NCI-H2171 treated with DMSO at 0.1 percent for 48 hours (cell line): ENCODE measurements at regions not wholly inside any gene's neighbourhood (a gene's known extent, or its start where the extent isn't known, plus 50 kb on each side); places are given as distances from the start of the nearest gene placed in this dataset.
"Not testable (repeated sequence)": the region's sequence is repeated elsewhere in the genome, so short reads cannot be mapped to it uniquely, and the experiment has no call there.

ENCODE experiments used
- DNase-seq: peaks from one replicate; lab custom pipeline; 2025; lab: John Stamatoyannopoulos, UW

DNA sequence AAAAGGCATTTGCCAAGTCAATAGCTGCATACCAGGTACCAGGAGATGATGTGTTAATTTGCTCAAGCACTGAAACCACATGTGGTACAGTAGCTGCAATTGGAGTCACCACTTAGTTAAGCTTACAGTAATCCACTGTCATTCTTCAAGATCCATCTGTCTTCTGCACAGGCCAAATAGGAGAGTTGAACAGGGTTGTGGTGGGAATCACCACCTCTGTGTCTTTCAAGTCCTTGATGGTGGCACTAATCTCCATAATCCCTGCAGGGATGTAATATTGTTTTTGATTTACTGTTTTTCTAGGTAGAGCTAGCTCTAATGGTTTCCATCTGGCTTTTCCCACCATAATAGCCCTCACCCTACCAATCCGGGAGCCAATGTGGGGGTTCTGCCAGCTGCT, 91.9 kb downstream of the FCRL5 start:
- no peak for DNase-seq

DNA sequence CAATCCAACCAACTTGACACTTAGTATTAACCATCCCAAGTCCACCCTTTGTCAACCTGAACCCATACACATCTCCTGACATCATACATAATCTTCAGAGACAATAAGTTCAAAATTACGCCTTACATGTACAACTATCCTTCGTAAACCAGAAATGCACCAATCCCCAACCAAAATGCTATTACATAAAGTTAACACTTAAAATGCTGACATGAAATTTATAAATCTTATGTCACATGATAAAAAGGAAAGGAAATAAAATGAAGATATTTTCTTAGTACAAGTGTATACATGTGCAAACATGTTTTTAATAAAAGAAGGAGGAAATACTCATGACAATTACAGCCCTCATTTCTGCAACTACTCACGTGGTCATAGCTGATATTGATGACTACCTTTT, 95.0 kb downstream of the FCRL5 start:
- DNase-seq = no peak

DNA sequence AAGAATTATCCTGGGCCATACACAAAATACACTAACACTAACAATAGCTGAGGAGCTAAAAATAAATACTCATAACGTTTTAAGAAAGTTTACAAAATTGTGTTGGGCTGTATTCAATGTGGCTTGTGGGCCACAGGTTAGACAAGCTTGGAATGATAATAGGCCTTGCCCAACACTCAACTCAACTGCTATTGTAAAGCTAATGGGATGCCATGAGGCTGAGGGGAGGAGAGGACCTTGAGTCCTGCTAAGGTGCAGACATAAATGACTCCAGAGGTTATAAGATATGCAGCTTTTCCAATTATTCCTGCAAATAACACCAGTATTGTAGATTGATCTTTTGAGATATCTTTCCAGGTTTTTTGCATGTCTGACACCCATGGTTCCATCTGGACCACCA, 97.0 kb downstream of the FCRL5 start:
- no peak for DNase-seq

DNA sequence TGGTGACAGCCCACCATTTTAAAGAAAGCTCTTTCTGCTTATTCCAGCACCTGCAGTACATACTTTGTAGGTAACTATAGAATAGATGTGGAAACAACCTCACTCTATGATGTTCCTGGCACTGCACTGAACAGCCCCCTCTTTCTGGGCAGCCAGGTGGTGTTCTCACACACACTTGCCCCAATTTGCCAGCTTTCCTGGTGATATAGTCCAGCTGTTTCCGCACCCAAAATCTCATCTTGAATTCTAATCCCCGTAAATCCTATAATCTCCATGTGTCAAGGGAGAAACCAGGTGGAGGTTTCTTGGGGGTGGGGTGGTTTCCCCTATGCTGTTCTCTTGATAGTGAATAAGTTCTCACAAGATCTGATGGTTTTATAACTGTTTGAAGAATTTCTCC, 102.2 kb downstream of the FCRL5 start:
- DNase-seq = no peak

DNA sequence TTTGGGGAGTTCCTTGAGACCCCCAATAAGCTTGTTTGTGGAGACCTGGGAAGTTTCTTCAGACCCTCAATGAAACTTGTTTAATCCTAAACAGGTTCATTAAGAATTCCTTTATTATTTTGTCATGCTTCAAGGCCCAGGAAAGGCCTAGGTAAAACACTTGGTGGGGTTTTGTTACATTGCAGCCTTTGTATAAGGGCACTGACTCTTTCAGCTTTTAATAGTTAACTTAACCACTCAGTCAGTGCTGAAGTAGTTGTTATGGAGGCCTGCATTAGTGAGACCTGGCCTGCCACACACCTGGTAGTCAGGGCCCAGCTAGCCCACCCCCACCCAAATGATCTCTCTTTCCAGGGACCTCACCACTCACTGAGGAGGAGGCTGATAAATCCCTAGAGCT, 103.7 kb downstream of the FCRL5 start:
- no peak for DNase-seq

DNA sequence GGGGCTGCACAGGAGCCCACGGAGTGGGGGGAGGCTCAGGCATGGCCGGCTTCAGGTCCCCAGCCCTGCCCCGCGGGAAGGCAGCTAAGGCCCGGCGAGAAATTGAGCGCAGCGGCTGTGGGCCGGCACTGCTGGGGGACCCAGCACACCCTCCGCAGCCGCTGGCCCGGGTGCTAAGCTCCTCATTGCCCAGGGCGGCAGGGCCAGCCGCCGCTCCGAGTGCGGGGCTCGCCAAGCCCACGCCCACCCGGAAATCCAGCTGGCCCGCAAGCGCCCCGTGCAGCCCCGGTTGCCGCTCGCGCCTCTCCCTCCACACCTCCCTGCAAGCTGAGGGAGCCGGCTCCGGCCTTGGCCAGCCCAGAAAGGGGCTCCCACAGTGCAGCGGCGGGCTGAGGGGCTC, 106.0 kb downstream of the FCRL5 start:
- DNase-seq = not testable (repeated sequence)

DNA sequence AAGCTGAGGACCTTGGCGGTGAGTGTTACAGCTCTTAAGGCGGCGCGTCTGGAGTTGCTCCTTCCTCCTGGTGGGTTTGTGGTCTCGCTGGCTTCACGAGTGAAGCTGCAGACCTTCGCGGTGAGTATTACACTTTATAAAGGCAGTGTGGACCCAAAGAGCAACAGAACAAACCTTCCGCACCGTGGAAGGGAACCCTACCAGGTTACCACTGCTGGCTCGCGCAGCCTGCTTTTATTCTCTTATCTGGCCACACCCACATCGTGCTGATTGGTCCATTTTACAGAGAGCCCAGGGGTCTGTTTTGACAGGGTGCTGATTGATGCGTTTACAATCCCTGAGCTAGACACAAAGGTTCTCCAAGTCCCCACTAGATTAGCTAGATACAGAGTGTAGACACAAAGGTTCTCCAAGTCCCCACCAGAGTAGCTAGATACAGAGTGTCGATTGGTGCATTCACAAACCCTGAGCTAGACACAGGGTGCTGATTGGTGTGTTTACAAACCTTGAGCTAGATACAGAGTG, 106.6 kb downstream of the FCRL5 start:
- not testable (repeated sequence) for DNase-seq

DNA sequence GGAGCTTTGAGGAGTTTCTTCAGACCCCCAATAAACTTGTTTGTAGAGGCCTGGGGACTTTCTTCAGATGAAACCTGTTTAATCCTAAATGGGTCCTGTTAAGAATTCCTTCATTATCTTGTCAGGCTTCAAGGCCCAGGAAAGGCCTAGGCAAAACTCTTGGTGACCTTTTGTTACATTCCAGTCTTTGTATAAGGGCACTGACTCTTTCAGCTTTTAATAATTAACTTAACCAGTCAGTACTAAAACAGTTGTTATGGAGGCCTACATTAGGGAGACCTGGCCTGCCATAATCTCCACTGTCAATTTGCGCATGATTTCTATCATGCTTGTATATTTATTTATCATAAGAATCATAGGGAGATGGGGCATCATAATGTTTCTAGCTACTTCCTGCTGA, 110.2 kb downstream of the FCRL5 start:
- no peak for DNase-seq

DNA sequence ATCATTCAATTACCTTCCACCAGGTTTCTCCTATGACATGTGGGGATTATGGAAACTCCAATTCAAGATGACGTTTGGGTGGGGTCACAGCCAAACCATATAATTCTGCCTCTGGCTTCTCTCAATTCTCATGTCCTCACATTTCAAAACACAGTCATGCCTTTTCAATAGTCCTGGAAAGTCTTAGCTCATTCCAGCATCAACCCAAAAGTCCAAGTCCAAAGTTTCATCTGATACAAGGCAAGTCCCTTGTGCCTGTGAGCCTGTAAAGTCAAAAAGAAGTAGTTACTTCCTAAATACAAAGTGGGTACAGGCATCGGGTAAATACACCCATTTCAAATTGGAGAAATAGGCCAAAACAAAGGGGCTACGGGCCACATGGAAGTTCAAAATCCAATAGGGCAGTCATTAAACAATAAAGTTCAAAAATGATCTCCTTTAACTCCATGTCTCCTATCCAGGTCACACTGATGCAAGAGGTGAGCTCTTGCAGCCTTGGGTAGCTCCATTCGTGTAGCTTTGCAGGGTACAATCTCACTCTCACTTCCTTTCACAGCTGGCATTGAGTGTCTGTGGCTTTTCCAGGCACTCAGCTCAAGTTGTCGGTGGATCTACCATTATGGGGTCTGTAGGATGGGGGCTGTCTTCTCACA, 112.9 kb downstream of the FCRL5 start:
- no peak for DNase-seq

DNA sequence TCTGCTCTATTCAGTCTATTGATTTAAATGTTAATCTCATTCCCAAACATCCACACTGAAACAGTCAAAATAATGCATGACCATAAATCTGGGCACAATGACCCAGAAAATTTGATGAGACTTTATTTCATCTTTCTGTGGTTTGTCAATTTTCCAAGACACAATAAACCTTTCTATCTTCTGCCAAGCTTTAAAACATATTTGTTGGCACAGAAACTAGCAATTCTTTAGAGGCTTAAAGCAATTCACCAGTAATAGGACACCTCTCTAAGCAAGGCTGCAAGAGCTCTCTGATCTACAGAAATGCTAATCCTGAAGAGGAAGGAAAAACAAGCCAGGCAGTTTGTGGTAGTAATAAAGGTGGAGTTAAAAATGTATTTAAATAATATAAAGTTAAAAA, 113.7 kb downstream of the FCRL5 start:
- DNase-seq = no peak

DNA sequence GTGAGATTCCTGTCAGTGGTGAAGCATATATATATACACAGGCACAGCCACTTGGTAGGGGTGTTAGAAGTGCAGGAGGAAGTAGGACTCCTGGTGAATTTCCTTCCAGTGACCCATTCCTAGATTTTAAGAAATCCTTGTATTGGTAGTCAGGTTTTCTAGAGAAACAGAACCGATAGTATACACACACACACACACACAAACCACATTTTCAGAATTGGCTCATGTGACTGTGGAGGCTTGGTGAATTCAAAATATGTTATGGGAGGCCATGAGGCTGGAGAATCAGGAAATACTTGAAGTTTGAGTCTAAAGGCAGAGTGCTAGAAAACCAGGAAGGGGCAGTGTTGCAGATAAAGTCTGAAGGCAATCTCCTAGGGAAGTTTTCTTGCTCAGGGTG, 114.2 kb downstream of the FCRL5 start:
- no peak for DNase-seq

DNA sequence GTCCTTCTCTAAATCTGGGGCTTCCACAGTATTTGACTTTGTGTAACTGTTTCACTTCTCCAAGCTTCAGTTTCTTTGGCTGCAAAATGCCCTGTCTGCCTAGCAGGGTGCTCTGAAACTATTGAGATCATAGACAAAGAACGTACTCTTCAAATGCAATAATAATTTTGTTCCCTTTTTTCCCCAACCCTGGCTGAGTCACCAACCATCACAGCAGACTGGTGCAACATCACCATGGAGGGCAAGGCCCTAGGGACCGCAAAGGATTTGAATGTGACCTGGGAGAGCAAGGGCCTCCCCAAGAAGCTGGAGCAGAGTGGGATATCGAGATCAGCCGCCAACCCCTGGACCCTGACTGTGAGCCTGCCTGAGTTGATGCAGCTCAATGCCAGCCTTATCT, 115.0 kb downstream of the FCRL5 start:
- no peak for DNase-seq

DNA sequence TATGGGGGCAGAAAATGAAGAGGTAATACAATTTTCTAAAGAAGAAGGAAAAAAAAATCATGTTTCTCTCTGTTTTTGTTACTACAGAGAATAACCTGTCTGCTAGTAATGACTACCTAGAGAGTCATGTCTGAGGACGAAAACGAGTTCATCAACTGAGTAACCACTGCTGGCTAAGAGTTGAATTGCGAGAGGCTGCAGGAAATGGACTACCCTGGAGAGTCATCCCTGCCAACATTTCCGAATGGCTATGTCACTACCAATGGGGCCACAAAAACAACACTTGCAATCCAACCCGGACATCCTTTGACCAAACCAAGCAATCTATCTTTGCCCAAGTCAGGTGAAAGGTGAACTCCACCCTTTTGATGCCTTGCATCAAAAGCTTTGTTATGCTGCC, 120.6 kb downstream of the FCRL5 start:
- no peak for DNase-seq

DNA sequence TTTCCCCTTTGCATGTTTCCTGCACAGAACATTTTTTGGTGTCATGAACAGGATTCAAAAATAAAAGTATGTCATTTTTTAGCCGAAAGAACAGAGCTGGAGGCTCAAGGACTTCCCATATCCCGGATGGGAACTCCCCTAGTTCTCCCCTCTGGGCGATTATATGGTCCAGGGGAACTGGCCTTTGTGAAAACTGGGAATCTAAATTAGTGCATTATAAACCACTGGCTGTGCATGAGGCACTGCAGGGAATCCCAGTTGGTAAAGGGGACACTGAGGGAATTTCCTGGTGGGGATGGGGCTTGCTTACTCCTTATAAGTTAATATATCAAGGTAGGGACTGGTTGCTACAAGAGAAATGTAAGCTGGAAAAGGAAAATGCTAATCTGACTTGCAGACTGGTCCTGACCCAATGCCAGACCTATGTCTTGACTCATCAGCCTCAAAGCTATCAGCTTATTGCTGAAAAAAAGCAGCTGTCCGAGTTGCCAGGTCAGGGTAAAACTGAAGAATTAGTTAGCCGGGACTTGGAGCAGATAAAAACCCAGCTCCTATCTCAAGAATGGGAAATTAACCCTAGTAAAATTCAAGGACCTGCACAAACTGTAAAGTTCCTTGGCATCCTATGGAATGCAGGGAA, 122.6 kb downstream of the FCRL5 start:
- DNase-seq = no peak

DNA sequence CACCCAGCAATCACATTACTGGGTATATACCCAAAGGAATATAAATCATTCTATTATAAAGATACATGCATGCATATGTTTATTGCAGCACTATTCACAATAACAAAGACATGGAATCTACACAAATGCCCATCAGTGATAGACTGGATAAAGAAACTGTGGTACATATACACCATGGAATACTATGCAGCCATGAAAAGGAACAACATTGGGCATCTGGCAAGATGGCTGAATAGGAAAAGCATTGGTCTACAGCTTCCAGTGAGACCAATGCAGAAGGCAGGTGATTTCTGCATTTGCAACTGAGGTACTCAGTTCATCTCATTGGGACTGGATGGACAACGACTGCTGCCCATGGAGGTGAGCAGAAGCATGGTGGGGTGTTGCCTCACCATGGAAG, 128.6 kb downstream of the FCRL5 start:
- DNase-seq = not testable (repeated sequence)

DNA sequence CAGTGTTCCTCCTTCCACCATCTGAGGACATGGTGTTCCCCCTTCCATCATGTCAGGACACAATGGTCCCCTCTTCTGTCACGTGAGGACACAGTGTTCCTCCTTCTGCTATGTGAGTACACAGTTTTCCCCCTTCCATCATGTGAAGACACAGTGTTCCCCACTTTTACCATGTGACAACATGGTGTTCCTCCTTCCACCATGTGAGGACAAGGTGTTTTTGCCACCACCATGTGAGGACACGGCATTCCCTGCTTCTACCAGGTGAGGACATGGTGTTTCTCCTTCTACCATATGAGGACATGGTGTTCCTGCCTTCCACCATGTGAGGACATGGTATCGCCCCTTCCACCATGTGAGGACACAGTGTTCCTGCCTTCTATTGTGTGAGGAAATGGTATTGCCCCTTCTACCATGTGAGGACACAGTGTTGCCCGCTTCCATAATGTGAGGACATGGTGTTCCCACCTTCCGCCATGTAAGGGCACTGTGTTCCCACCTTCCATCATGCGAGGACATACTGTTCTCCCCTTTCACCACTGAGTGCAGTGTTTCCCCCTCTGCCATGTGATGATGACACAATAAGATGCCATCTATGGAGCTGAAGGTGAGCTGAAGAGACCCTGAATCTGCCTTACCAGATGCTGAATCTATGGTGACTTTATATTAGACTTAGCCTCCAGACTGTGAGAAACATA, 132.3 kb downstream of the FCRL5 start:
- no peak for DNase-seq

DNA sequence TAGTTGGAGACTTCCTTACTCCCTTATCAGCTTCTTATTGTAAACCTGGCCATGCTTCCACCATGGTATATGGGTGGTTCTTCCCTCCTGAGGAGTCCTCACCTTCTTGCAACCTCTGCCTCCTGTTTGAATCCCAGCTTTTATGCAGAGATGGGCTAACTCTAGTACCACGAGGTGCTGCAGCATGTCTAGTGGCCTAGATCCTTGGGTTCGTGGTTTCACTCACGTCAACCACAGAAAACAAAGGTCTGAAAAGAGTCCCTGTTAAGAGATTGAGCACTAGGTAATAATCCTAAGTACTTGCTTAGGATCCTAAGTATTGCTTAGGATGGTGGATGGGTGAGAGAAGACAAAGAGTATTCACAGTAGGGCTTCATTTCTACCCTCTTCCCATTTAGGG, 133.7 kb downstream of the FCRL5 start:
- DNase-seq = no peak

DNA sequence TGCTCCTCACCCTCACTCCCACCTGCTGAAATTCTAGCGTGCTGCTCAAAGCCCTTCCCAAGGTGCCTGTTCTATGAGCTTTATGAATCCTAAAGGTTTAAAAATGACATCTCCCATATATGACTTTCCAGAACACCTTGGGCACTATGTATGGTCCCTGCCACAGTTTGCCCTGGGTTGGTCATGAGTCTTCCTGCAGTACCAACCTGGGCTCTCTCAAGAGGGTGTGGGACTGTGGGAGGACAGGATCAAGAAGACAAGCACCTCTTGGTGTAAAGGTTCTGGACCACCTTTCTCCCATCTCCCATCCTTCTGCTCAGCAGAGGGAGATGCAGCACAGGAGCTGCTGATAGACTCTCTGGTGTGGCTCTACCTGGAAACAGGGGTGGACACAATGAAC, 134.1 kb downstream of the FCRL5 start:
- DNase-seq = no peak

DNA sequence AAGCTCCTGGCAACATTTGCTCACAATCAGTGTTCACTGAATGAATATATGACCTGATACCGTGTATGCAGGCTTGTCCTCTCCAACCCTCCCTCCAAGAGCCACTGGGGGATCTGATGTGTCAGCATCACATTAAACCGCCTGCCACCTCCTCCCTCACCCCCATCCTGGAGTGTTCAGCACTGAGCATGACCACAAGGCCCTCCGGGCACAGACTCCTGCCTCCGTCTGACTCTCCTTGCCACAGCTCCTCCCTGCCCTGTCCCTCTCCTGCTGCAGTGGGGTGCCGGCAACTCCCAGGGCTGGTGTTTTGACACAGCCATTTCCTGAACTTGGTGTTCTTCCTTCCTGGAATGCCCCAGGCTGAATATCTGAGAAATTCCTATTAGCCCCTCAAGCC, 136.7 kb downstream of the FCRL5 start:
- no peak for DNase-seq

DNA sequence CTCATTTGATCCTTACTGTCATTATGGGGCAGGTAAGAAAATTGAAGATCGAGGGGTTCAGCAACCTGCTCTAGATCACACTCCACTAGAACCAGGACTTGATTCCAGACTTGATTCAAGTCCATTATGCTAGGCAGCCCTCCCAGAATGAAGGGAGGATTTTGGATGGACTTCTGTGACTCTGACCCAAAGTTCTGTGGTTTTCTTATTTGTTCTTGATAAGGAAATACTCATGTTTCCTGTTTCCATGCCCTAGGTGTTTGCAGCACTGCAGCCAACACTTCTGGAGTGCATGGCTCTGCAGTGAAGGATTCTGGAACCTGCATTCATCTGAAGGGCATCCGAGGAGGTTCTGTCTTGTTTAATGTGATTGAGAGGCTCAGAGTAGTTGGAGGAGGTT, 140.0 kb downstream of the FCRL5 start:
- DNase-seq = no peak

DNA sequence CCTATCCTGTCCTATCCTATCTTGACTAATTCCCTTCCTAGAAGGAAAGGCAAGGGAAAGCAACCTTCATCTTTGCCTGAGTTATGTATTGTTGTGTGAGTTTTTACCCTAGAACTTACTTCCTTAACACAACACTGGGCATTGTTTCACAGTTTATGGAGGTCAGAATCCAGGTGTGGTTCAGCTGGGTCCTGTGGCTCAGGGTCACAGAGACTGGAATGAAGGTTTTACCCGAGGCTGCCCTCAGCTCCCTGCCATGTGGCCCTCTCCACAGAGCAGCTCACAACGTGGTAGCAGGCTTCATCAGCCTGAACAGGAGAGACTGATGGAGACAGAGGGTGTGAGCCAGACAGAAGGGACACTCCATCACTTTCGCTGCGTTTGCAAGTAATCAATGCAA, 140.5 kb downstream of the FCRL5 start:
- DNase-seq = no peak

DNA sequence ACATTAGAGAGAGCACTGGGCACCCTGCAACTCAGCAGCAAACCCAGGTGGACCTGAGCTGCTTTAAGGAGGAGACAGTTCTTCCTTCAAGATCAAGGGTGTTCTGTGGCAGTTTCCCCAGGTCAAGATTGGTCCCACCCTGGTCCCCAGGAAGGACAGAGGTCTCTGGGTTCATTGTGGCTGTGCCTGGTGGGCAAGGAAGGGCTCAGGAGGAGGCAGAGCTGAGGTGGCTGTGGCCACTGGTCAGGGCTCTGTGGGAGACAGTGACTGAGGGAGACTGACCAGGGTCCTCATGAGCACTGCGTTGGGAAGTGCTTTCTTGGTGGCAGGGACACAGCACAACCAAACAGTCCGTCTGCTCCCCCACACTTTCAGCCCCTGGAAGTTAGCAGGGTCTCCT, 141.3 kb downstream of the FCRL5 start:
- no peak for DNase-seq

DNA sequence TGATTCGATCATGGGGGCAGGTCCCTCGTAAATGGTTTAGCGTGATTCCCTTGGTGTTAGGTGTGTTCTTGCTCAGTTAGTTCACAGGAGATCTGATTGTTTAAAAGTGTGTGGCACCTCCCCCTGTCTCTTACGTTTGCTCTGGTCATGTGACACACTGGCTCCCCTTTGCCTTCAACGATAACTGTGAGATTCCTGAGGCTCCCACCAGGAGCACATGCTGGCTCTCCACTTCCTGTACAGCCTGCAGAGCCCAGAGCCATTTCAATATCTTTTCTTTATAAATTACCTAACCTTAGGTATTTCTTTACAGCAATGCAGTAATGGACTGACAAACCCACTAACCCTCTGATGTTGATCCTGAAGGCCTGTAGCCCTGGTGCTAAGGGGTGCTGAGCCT, 141.9 kb downstream of the FCRL5 start:
- DNase-seq = no peak
